ENCODE measurements at regions not wholly inside any gene's neighbourhood (a gene's known extent, or its start where the extent isn't known, plus 50 kb on each side); places are given as distances from the start of the nearest gene placed in this dataset.

DNA sequence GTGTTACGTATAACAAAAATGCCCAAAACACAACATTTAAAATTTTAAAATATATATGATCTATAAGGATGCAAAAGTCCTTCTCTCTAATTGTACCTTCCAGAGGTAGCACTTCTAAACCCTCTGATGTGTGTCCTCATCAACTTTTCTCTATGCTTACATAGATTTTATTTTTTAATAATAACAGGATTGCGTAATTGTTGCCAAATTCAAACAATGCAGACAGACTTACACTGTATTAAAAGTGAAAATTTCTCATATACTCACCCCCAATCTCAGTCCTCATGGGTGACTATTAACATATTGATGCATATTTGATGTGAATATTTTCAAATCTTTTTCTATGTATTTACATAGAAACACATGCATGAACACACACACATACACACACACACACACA, 144.0 kb downstream of the RBMX2 start:
- TF ChIP-seq, protein P1, sequence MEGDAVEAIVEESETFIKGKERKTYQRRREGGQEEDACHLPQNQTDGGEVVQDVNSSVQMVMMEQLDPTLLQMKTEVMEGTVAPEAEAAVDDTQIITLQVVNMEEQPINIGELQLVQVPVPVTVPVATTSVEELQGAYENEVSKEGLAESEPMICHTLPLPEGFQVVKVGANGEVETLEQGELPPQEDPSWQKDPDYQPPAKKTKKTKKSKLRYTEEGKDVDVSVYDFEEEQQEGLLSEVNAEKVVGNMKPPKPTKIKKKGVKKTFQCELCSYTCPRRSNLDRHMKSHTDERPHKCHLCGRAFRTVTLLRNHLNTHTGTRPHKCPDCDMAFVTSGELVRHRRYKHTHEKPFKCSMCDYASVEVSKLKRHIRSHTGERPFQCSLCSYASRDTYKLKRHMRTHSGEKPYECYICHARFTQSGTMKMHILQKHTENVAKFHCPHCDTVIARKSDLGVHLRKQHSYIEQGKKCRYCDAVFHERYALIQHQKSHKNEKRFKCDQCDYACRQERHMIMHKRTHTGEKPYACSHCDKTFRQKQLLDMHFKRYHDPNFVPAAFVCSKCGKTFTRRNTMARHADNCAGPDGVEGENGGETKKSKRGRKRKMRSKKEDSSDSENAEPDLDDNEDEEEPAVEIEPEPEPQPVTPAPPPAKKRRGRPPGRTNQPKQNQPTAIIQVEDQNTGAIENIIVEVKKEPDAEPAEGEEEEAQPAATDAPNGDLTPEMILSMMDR (IDR thresholded peaks at IDR 0.05; ENCODE audit: borderline replicate concordance, extremely low read depth, low read length, poor library complexity, severe bottlenecking): no peak
- no peak for TF ChIP-seq EZH2 (IDR thresholded peaks at IDR 0.05; ENCODE audit: borderline replicate concordance, low read depth, low read length, severe bottlenecking)

All from DND-41 (cell line).